HepG2 (cell line): ENCODE measurements at regions not wholly inside any gene's neighbourhood (a gene's known extent, or its start where the extent isn't known, plus 50 kb on each side); places are given as distances from the start of the nearest gene placed in this dataset.

Source experiments
- ATAC-seq: fragments of 200-7000 bp; cut with Tn5 transposase; 3 replicates; pipeline ENCODE4 v1.9.1; 2020; ENCODE audit warnings: mild to moderate bottlenecking, moderate library complexity
- BruUV-seq: library from RNA; stranded (reverse); fragments of 400-500 nt; replicated peaks from 2 replicates; lab custom pipeline; 2021; lab: Mats Ljungman, UMichigan
- CTCF ChIA-PET: fragments of 300-600 bp; formaldehyde crosslinking; extraction: SDS; loops from one replicate; lab custom pipeline; 2021; ENCODE audit warnings: low total read pairs, inconsistent platforms, low intra/inter-chr PET ratio; lab: Yijun Ruan, JAX
- POLR2A ChIA-PET: fragments of 350-600 bp; sonication (Branson Sonifier 250); formaldehyde crosslinking; loops from one replicate; lab custom pipeline; 2020; ENCODE audit warnings: antibody characterized with exemption, inconsistent platforms; lab: Yijun Ruan, JAX
- DNase-seq: peaks from one replicate; pipeline ENCODE4 v3.0.0-alpha.2; 2015; ENCODE audit warnings: low spot score
- FAIRE-seq: peaks from 3 replicates; lab custom pipeline; 2011; peaks lifted over from hg19 to GRCh38; lab: Jason Lieb, UNC
- H2AFZ ChIP-seq: one replicate; pipeline ENCODE4 v1.6.1; 2011; ENCODE audit warnings: low read length, inconsistent platforms
- H3K27ac ChIP-seq: fragments of 300-600 bp; 3 replicates; pipeline ENCODE4 v1.8.0; 2011; ENCODE audit warnings: mixed run types, mild to moderate bottlenecking, mixed read lengths, low read length, inconsistent platforms; ENCODE audit not compliant: insufficient read depth; ENCODE audit errors: extremely low read length
- H3K27me3 ChIP-seq, 2 experiments: fragments of 200-600 bp in 1 of 2; 2 replicates in 1 of 2; 3 replicates in 1 of 2; pipeline versions ENCODE4 v1.6.0 to v1.8.0; 2011; ENCODE audit warnings: low read length in 2 of 2, mild to moderate bottlenecking in 2 of 2, moderate library complexity in 2 of 2, inconsistent platforms in 1 of 2; ENCODE audit not compliant: insufficient read depth in 2 of 2, control insufficient read depth in 1 of 2
- H3K36me3 ChIP-seq, 2 experiments: fragments of 200-600 bp in 1 of 2; replicated peaks in 1 of 2; 2 replicates in 1 of 2; 3 replicates in 1 of 2; pipeline versions ENCODE4 v1.5.1 to v1.8.0; 2011; ENCODE audit warnings: low read length in 2 of 2, inconsistent platforms in 1 of 2; ENCODE audit not compliant: insufficient read depth in 2 of 2, control insufficient read depth in 1 of 2
- H3K4me1 ChIP-seq: 2 replicates; pipeline ENCODE4 v1.5.1; 2012; ENCODE audit warnings: low read length, inconsistent platforms; ENCODE audit not compliant: insufficient read depth
- H3K4me2 ChIP-seq: 2 replicates; pipeline ENCODE4 v1.6.0; 2011; ENCODE audit warnings: low read depth, low read length, inconsistent platforms
- H3K4me3 ChIP-seq, 3 experiments: fragments of 200-600 bp in 1 of 3; sonication (generic), shearing (Covaris generic) in 1 of 3; replicated peaks in 1 of 3; 2 replicates each; pipeline ENCODE4 v1.5.1; 2011 to 2016; ENCODE audit warnings: low read length in 3 of 3, inconsistent platforms in 2 of 3, low read depth in 2 of 3, mild to moderate bottlenecking in 2 of 3, control low read depth in 1 of 3, mixed read lengths in 1 of 3; ENCODE audit not compliant: insufficient read depth in 1 of 3
- H3K79me2 ChIP-seq: one replicate; pipeline ENCODE4 v1.6.1; 2011; ENCODE audit warnings: low read length, inconsistent platforms; ENCODE audit not compliant: insufficient read depth
- H3K9ac ChIP-seq: 2 replicates; pipeline ENCODE4 v1.6.0; 2011; ENCODE audit warnings: mild to moderate bottlenecking, low read depth, low read length, inconsistent platforms; ENCODE audit not compliant: insufficient read depth
- H3K9me3 ChIP-seq: 2 replicates; pipeline ENCODE4 v1.5.1; 2012; ENCODE audit warnings: mild to moderate bottlenecking, low read length
- H4K20me1 ChIP-seq: 2 replicates; pipeline ENCODE4 v1.6.0; 2011; ENCODE audit warnings: inconsistent platforms, mild to moderate bottlenecking, low read length, moderate library complexity; ENCODE audit not compliant: insufficient read depth
- AHDC1 ChIP-seq: sonication (generic); formaldehyde crosslinking; IDR thresholded peaks from 2 replicates; pipeline ENCODE4 v1.5.1; 2020; ENCODE audit warnings: mild to moderate bottlenecking, missing genetic modification reagents, borderline replicate concordance
- CREB3 ChIP-seq: sonication (generic); formaldehyde crosslinking; IDR thresholded peaks from 2 replicates; pipeline ENCODE4 v1.5.0; 2020; ENCODE audit warnings: missing genetic modification reagents
- GMEB2 ChIP-seq: IDR thresholded peaks from 2 replicates; pipeline ENCODE4 v1.6.1; 2016; ENCODE audit warnings: missing biosample characterization, missing genetic modification reagents, low read depth
- HDAC1 ChIP-seq: sonication (generic); formaldehyde crosslinking; IDR thresholded peaks from 2 replicates; pipeline ENCODE4 v1.5.1; 2020; ENCODE audit warnings: mild to moderate bottlenecking, missing genetic modification reagents
- KAT7 ChIP-seq: IDR thresholded peaks from 2 replicates; pipeline ENCODE4 v1.6.1; 2018; ENCODE audit warnings: borderline replicate concordance, missing compliant biosample characterization
- NR0B2 ChIP-seq: sonication (generic); formaldehyde crosslinking; IDR thresholded peaks from 2 replicates; pipeline ENCODE4 v1.4.0; 2020; ENCODE audit warnings: mild to moderate bottlenecking, missing genetic modification reagents
- RBFOX2 ChIP-seq: fragments of 200-400 bp; formaldehyde crosslinking; IDR thresholded peaks from 2 replicates; pipeline ENCODE4 v1.6.1; 2017; ENCODE audit warnings: low read depth, mild to moderate bottlenecking, low read length
- SRSF4 ChIP-seq: fragments of 200-400 bp; formaldehyde crosslinking; IDR thresholded peaks from one replicate; pipeline ENCODE4 v1.6.1; 2018; ENCODE audit warnings: mild to moderate bottlenecking, low read depth, low read length, moderate library complexity; ENCODE audit not compliant: poor library complexity, severe bottlenecking
- TIGD3 ChIP-seq: sonication (generic); formaldehyde crosslinking; IDR thresholded peaks from 2 replicates; pipeline ENCODE4 v1.5.1; 2020; ENCODE audit warnings: mild to moderate bottlenecking, missing genetic modification reagents, borderline replicate concordance
- ZBTB37 ChIP-seq: sonication (generic); formaldehyde crosslinking; IDR thresholded peaks from 2 replicates; pipeline ENCODE4 v1.4.0; 2020; ENCODE audit warnings: mild to moderate bottlenecking, missing genetic modification reagents
- ZNF703 ChIP-seq: sonication (generic); formaldehyde crosslinking; IDR thresholded peaks from 2 replicates; pipeline ENCODE4 v1.5.1; 2020; ENCODE audit warnings: missing genetic modification reagents, mild to moderate bottlenecking, moderate library complexity, borderline replicate concordance
- WGBS: methylation state at CpG from one replicate; pipeline ENCODE4 v1.1.6; 2017; ENCODE audit warnings: low lambda C conversion rate; 5-methylcytosine and 5-hydroxymethylcytosine counted together
- in situ Hi-C: cut with HindIII; loops from 2 replicates; pipeline ENCODE4 v1.10.0; 2017; ENCODE audit warnings: low pct_unique_long_range_greater_than_20kb; ENCODE audit not compliant: extremely low pct_ligation_motif_present
- intact Hi-C: fragments of 100-400 bp; cut with micrococcal nuclease; formaldehyde crosslinking; loops from one replicate; pipeline ENCODE4 v1.10.0; 2022; ENCODE audit not compliant: unreplicated experiment

- Histone ChIP-seq H3K4me1 (peaks cover 8% of the 10 kb centered on the region; the same call in 1 of the 2 replicates), H3K36me3 (no peaks in the 10 kb centered on the region)
- TF ChIP-seq TIGD3 (CRISPR knock-in tag) (no peak), ZBTB37 (CRISPR knock-in tag) (no peak), NR0B2 (CRISPR knock-in tag) (no peak), RBFOX2 (no peak), ZNF703 (no peak), AHDC1 (CRISPR knock-in tag) (no peak), SRSF4 (no peak), CREB3 (CRISPR knock-in tag) (no peak), HDAC1 (CRISPR knock-in tag) (no peak), KAT7 (CRISPR knock-in tag) (no peak), GMEB2 (CRISPR knock-in tag) (no peak)
Observed at GRCh38 chr15:70291305-70292075, 193.8 kb upstream of the TLE3 start.

More at GRCh38 chr15:70291305-70292075, 193.8 kb upstream of the TLE3 start:
- intact Hi-C loops: no loop called here
- no TSS peak for BruUV-seq
- Histone ChIP-seq H2AFZ (no peak overlapping the region), H3K9me3 (no peaks in the 10 kb centered on the region), H4K20me1 (no peaks in the 10 kb centered on the region), H3K79me2 (no peaks in the 10 kb centered on the region), H3K4me3 (no peak overlapping the region), H3K27me3 (peaks cover 0 to 6% of the 10 kb centered on the region in 2 experiments; a peak in 2 of 5 replicates), H3K27ac (no peak overlapping the region), H3K9ac (no peak overlapping the region), H3K4me2 (no peak overlapping the region)
- in situ Hi-C loops: no loop called here
- ChIA-PET CTCF (no interaction called here), POLR2A (interaction anchor here (0.6 kb wide), 1 partner anchor 1804 kb away, joined by 3 read pairs; no protein-coding TSS in a partner anchor)
- no peak for ATAC-seq
- no peak for FAIRE-seq
- DNase-seq: no peak
- WGBS: 46% methylated on average over 10 of the region's 10 CpGs
